Immature natural killer cell (primary cell): ENCODE measurements at regions not wholly inside any gene's neighbourhood (a gene's known extent, or its start where the extent isn't known, plus 50 kb on each side); places are given as distances from the start of the nearest gene placed in this dataset.
A peak's percentile ranks its signal among the peaks of the same experiment; 100 is the strongest.

Experiments used
- DNase-seq, 3 donors: peaks; one replicate each; pipeline ENCODE4 v3.0.0; 2022; ENCODE audit warnings: mixed read lengths in 1 of 3
- H3K27ac Mint-ChIP-seq, 6 donors: one replicate each; pipeline ENCODE4 v1.8.0; 2020; ENCODE audit warnings: mixed read lengths in 6 of 6, mild to moderate bottlenecking in 5 of 6, inconsistent platforms in 4 of 6, moderate library complexity in 3 of 6
- H3K27me3 Mint-ChIP-seq, 3 donors: one replicate each; pipeline ENCODE4 v1.8.0; 2020 to 2021; ENCODE audit warnings: low read depth in 3 of 3, mild to moderate bottlenecking in 3 of 3, mixed read lengths in 3 of 3, moderate library complexity in 3 of 3, inconsistent platforms in 1 of 3
- H3K36me3 Mint-ChIP-seq, 3 donors: one replicate each; pipeline ENCODE4 v1.8.0; 2020; ENCODE audit warnings: mixed read lengths in 3 of 3, inconsistent platforms in 2 of 3, mild to moderate bottlenecking in 2 of 3
- H3K4me1 Mint-ChIP-seq, 2 donors: one replicate each; pipeline ENCODE4 v1.8.0; 2020; ENCODE audit warnings: inconsistent platforms in 2 of 2, mild to moderate bottlenecking in 2 of 2, mixed read lengths in 2 of 2, moderate library complexity in 1 of 2
- H3K4me3 Mint-ChIP-seq, 5 donors: one replicate each; pipeline ENCODE4 v1.8.0; 2020; ENCODE audit warnings: mild to moderate bottlenecking in 5 of 5, mixed read lengths in 5 of 5, inconsistent platforms in 3 of 5, moderate library complexity in 3 of 5
- H3K9me3 Mint-ChIP-seq, 6 donors: one replicate each; pipeline ENCODE4 v1.8.0; 2020; ENCODE audit warnings: mild to moderate bottlenecking in 6 of 6, mixed read lengths in 6 of 6, inconsistent platforms in 4 of 6, moderate library complexity in 3 of 6

DNA sequence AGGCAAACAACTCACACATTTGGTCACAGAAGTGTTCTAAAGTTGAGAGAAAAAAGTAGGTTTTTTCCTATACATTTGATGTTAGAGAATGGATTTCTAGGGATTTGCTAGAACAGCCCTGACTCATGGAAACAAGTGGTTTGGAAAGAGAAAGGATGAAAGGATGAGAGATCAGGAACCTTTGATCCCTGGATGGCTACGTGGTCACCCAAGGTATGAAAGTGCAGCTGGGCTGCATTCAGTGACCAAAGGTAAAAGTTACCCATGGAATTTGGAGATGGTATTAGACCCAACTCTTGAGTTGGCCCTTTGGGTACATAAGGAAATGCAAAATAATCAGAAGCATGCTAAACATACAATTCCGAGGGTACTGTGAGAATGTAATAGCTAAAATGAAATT is 61.3 kb upstream of the SPIN1 start:
- H3K9me3 Mint-ChIP-seq = peaks cover 0 to 2% (median 0%) of the 10 kb centered on the region in 6 donors
- H3K27ac Mint-ChIP-seq = peak overlapping the region in 2 of 6 donors; percentile 1 to 25
- H3K4me3 Mint-ChIP-seq = no peak overlapping the region
- peaks cover 30 to 35% of the 10 kb centered on the region in 2 donors for H3K4me1 Mint-ChIP-seq
- peaks cover 5 to 13% (median 6%) of the 10 kb centered on the region in 3 donors for H3K27me3 Mint-ChIP-seq
- H3K36me3 Mint-ChIP-seq = peaks cover 0 to 4% (median 0%) of the 10 kb centered on the region in 3 donors
- no peak for DNase-seq

DNA sequence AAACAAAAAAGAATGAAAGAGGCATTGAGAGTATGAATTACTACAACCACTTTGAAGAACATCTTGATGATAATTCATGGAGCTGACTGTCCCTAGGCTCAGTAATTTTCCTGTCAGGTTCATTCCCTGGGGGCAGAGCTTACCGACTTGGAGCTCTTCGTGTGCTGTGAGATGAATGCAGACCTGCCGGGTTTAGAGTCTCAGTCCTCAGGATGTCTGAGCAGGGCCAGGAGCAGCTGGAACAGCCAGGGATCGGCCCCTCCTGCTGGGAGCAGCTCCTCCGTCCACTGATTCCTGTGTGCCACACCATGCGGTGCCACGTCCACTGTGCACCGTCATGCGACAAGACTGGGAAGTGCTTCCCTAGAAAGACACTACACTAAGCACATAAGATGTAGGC is 62.2 kb upstream of the SPIN1 start:
- Mint-ChIP-seq H3K4me3 (no peak overlapping the region), H3K36me3 (peaks cover 0 to 4% (median 0%) of the 10 kb centered on the region in 3 donors), H3K27ac (peak overlapping the region in 2 of 6 donors; percentile 35 to 59), H3K27me3 (peaks cover 6 to 13% (median 8%) of the 10 kb centered on the region in 3 donors), H3K9me3 (peaks cover 0 to 2% (median 0%) of the 10 kb centered on the region in 6 donors), H3K4me1 (peaks cover 39 to 42% of the 10 kb centered on the region in 2 donors)
- no peak for DNase-seq

DNA sequence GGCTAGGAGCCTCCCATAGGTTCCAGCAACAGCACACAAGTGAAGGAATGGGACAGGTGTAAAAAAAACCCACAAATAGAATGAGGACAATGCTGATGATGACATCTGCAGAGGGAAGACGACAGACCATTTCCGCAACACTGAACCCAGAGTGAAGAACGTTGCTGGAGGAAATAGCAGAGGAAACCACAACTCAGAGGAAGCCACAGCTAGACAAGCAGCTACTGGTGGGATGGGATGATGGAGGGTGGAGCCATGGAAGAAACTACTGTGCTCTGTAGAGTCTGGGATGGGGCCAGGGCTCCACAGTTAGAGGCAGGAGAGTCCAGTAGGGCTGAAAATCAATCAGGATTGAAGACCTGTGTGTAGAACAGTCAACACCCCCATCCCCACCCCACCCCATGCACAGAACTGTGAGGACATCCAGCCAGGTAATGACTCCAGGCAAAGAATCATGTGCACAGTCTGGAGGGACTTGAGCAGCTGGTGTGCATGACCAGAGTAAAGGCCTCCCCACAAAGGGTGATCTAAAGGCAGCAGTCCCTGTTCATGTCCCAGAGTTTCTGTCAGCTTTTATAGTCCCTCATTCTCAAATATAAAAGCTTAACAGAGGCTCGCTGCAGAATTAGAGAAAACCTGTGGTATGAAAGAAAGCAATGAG is 65.2 kb upstream of the SPIN1 start:
- Mint-ChIP-seq H3K4me1 (peaks cover 44 to 51% of the 10 kb centered on the region in 2 donors), H3K27ac (peak overlapping the region; percentile 74 to 95 (median 92)), H3K27me3 (peaks cover 6 to 9% (median 8%) of the 10 kb centered on the region in 3 donors), H3K36me3 (peaks cover 0 to 4% (median 0%) of the 10 kb centered on the region in 3 donors), H3K4me3 (peak overlapping the region; percentile 58 to 90 (median 69)), H3K9me3 (no peaks in the 10 kb centered on the region)
- DNase-seq = peak; percentile 85 to 87 (median 86)

DNA sequence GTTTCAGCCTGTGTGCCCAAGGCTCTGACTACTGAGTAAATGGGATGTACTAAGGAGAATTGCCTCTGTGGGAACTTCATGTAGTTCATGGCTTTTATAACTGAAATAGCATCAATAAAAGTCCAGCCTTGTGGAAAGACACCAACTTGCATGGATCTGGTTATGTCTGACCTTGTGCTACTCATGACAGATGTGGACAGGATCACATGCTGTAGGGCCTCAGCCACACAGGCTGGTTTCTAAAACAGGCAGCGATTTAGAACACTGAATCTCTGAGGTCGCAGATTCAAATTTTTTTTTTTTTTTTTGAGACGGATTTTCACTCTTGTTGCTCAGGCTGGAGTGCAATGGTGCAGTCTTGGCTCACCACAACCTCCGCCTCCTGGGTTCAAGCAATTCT is 66.5 kb upstream of the SPIN1 start:
- Mint-ChIP-seq H3K4me3 (peak overlapping the region in 4 of 5 donors; percentile 41 to 64 (median 52)), H3K27me3 (peaks cover 6 to 8% (median 6%) of the 10 kb centered on the region in 3 donors), H3K27ac (peak overlapping the region in 5 of 6 donors; percentile 74 to 90 (median 79)), H3K9me3 (no peaks in the 10 kb centered on the region), H3K4me1 (peaks cover 44 to 49% of the 10 kb centered on the region in 2 donors), H3K36me3 (peaks cover 0 to 4% (median 0%) of the 10 kb centered on the region in 3 donors)
- DNase-seq = no peak

DNA sequence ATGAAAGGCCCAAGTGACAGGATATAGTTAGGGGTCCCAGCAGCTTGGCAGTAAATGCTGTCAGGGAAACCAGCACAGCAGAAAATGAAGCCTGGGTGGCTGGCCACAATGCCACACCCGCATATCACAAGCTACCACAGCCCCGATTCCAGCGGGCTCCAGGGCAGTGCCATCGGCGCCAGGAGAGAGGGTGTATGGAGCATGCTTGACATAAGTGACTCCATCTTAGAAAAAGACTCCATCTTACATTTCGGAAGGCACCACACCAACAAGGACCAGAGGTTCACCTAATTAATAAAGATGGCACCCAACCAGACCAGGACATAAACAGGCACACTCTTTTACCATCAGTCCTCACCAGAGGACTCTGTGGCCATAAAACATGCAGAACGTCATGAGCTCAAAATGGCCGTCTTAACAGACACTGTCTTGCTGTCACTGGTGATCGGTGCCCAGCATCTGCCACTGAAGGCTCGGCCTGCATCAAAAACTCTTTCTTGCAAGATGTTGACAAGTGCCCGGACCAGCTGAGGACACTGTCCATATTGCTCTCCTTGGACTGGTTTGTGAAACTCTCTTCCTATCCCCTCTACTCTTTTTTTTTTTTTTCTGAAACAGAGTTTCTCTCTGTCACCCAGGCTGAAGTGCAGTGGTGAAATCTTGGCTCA is 67.4 kb upstream of the SPIN1 start:
- H3K27me3 Mint-ChIP-seq = peaks cover 4 to 8% (median 6%) of the 10 kb centered on the region in 3 donors
- peaks cover 0 to 4% (median 0%) of the 10 kb centered on the region in 3 donors for H3K36me3 Mint-ChIP-seq
- H3K9me3 Mint-ChIP-seq = no peaks in the 10 kb centered on the region
- no peak for DNase-seq
- peaks cover 44 to 49% of the 10 kb centered on the region in 2 donors for H3K4me1 Mint-ChIP-seq
- peak overlapping the region in 4 of 6 donors; percentile 40 to 87 (median 54) for H3K27ac Mint-ChIP-seq
- H3K4me3 Mint-ChIP-seq = peak overlapping the region in 1 of 5 donors; percentile 10

DNA sequence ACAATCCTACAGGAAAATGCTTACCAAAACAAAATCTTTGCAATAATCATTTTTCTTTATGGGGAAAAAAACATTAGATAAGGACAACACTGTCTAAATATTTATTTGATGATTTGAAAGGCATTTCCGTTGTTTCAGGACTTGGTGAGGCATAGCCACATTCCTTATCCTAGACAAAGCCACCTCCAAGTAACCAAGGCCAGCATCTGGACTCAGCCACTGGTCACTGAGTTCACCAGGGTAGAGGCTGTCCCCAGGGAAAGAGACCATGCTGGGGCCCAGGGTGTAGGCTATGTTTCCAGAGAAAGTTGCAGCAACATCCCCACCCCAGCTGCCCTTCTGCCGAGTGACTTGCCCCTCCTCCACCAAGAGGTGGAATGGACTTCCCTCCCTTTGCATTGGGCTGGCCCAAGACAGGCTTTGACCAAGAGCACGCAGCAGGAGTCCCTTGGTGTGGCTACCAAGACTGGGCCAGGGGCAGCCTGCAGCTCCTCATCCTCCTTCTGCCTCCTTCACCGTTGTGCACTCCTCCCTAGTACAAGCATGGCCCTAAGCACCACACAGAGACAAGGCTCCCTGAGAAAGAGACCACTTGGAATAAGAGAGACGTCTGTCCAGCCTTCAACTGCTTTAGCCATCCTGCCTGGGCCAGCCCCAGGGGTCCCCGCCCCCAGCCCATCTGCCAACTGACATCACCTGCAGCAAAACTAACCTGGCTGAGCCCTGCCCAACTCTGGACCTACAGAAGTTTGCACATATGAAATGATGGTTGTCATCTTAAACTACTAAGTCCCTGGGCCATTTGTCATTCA is 68.1 kb upstream of the SPIN1 start:
- H3K27me3 Mint-ChIP-seq = peaks cover 2 to 8% (median 8%) of the 10 kb centered on the region in 3 donors
- DNase-seq = no peak
- peak overlapping the region in 1 of 5 donors; percentile 36 for H3K4me3 Mint-ChIP-seq
- peak overlapping the region in 3 of 6 donors; percentile 41 to 87 (median 60) for H3K27ac Mint-ChIP-seq
- H3K4me1 Mint-ChIP-seq = peaks cover 43 to 47% of the 10 kb centered on the region in 2 donors
- peaks cover 0 to 4% (median 0%) of the 10 kb centered on the region in 3 donors for H3K36me3 Mint-ChIP-seq
- H3K9me3 Mint-ChIP-seq = no peaks in the 10 kb centered on the region

DNA sequence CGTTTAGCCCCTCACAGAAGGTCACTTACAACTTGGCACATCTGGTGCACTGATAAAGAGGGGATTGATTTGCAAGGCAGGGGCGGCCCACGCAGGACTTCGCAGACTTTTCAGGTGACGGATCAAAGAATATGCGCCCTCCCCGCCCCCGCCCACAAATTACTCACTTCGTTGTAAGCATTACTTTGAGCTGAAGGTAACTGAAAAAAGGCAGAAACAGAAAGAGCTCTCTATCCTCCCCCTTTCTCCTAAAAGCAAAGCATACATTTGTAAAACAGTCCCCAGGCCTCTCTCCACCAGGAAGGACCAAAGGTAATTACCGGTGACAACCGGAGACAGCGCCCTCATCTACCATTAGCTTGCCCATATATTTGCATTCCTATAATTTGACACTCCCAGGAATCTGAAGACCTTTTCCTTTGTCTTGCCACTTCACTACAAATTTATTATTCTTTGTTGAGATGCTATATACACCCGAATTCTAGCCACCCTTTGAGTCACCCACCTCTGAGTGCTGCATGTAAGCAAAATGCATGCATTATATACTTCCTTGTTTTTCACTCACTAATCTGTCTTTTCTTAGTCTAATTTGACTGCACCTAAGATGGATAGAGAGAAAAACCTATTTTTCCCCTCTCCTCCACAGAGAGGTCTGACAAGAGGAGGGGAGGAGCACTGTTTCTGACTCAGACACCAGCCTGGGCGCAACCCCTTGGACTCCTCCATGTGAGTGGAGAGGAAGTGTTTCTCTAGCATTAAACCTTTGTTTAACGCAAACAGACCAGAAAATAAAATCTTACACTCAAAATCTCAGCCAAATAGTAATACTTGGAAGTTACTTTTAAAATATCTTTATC is 74.7 kb upstream of the SPIN1 start:
- Mint-ChIP-seq H3K27me3 (peaks cover 0 to 5% (median 5%) of the 10 kb centered on the region in 3 donors), H3K9me3 (no peaks in the 10 kb centered on the region), H3K27ac (peak overlapping the region in 2 of 6 donors; percentile 2 to 16), H3K4me3 (no peak overlapping the region), H3K36me3 (no peaks in the 10 kb centered on the region), H3K4me1 (peaks cover 6 to 9% of the 10 kb centered on the region in 2 donors)
- no peak for DNase-seq

GRCh38 chr9:88312517-88313103 is 75.6 kb upstream of the SPIN1 start:
- H3K4me3 Mint-ChIP-seq = no peak overlapping the region
- H3K36me3 Mint-ChIP-seq = no peaks in the 10 kb centered on the region
- H3K27me3 Mint-ChIP-seq = peaks cover 0 to 5% (median 5%) of the 10 kb centered on the region in 3 donors
- no peak overlapping the region for H3K27ac Mint-ChIP-seq
- H3K4me1 Mint-ChIP-seq = peaks cover 6 to 9% of the 10 kb centered on the region in 2 donors
- no peak for DNase-seq
- H3K9me3 Mint-ChIP-seq = no peaks in the 10 kb centered on the region

- no peak for DNase-seq
- H3K4me1 Mint-ChIP-seq = peaks cover 6 to 9% of the 10 kb centered on the region in 2 donors
- H3K36me3 Mint-ChIP-seq = no peaks in the 10 kb centered on the region
- H3K9me3 Mint-ChIP-seq = no peaks in the 10 kb centered on the region
- H3K27me3 Mint-ChIP-seq = peaks cover 0 to 7% (median 6%) of the 10 kb centered on the region in 3 donors
- peak overlapping the region in 1 of 6 donors; percentile 57 for H3K27ac Mint-ChIP-seq
- H3K4me3 Mint-ChIP-seq = no peak overlapping the region
Observed at GRCh38 chr9:88312045-88312444, 76.2 kb upstream of the SPIN1 start.

- no peak for DNase-seq
- Mint-ChIP-seq H3K9me3 (no peaks in the 10 kb centered on the region), H3K4me1 (peaks cover 6 to 9% of the 10 kb centered on the region in 2 donors), H3K36me3 (peaks cover 0 to 3% (median 0%) of the 10 kb centered on the region in 3 donors), H3K27me3 (peaks cover 0 to 6% (median 5%) of the 10 kb centered on the region in 3 donors), H3K27ac (peak overlapping the region in 1 of 6 donors; percentile 45), H3K4me3 (no peak overlapping the region)
Observed at GRCh38 chr9:88310310-88310980, 77.8 kb upstream of the SPIN1 start.

GRCh38 chr9:88308831-88309560 is 79.2 kb upstream of the SPIN1 start:
- Mint-ChIP-seq H3K36me3 (peaks cover 0 to 3% (median 0%) of the 10 kb centered on the region in 3 donors), H3K4me3 (no peak overlapping the region), H3K27ac (peak overlapping the region in 2 of 6 donors; percentile 44 to 65), H3K27me3 (peaks cover 0 to 6% (median 5%) of the 10 kb centered on the region in 3 donors), H3K4me1 (peaks cover 9 to 12% of the 10 kb centered on the region in 2 donors), H3K9me3 (no peaks in the 10 kb centered on the region)
- DNase-seq = no peak
